ENCODE measurements at regions not wholly inside any gene's neighbourhood (a gene's known extent, or its start where the extent isn't known, plus 50 kb on each side); places are given as distances from the start of the nearest gene placed in this dataset.

GRCh38 chr18:39491408-39491807 is 1925.8 kb upstream of the CELF4 start:
- no peaks in the 10 kb centered on the region for H3K27me3 Mint-ChIP-seq (ENCODE audit: low read depth)
- DNase-seq (no peak), ATAC-seq (no peak)
- ChIA-PET POLR2A (no interaction called here), CTCF (no interaction called here)
- H3K27ac Mint-ChIP-seq: no peak overlapping the region
- H3K36me3 Mint-ChIP-seq (ENCODE audit: low read depth): no peaks in the 10 kb centered on the region
- no peak overlapping the region for H3K4me3 Mint-ChIP-seq
- no peaks in the 10 kb centered on the region for H3K4me1 Mint-ChIP-seq (ENCODE audit: low read depth)
- H3K9me3 Mint-ChIP-seq (ENCODE audit: insufficient read depth): no peaks in the 10 kb centered on the region

- ChIA-PET POLR2A (no interaction called here), CTCF (no interaction called here)
- Mint-ChIP-seq H3K9me3 (ENCODE audit: insufficient read depth) (no peaks in the 10 kb centered on the region), H3K27ac (no peak overlapping the region), H3K27me3 (ENCODE audit: low read depth) (no peaks in the 10 kb centered on the region), H3K36me3 (ENCODE audit: low read depth) (no peaks in the 10 kb centered on the region), H3K4me1 (ENCODE audit: low read depth) (no peaks in the 10 kb centered on the region), H3K4me3 (no peak overlapping the region)
- DNase-seq (no peak), ATAC-seq (no peak)
Measured at GRCh38 chr18:39489431-39489830, 1923.8 kb upstream of the CELF4 start.

GRCh38 chr18:39487932-39488331 is 1922.3 kb upstream of the CELF4 start:
- CTCF ChIA-PET: no interaction called here
- H3K4me1 Mint-ChIP-seq (ENCODE audit: low read depth): no peaks in the 10 kb centered on the region

GRCh38 chr18:39486268-39486667 is 1920.7 kb upstream of the CELF4 start:
- no peaks in the 10 kb centered on the region for H3K27me3 Mint-ChIP-seq (ENCODE audit: low read depth)
- POLR2A ChIA-PET: no interaction called here
- ATAC-seq (no peak), DNase-seq (no peak)
- no peak overlapping the region for H3K4me3 Mint-ChIP-seq
- H3K36me3 Mint-ChIP-seq (ENCODE audit: low read depth): no peaks in the 10 kb centered on the region
- peaks cover 3% of the 10 kb centered on the region for H3K9me3 Mint-ChIP-seq (ENCODE audit: insufficient read depth)
- H3K27ac Mint-ChIP-seq: no peak overlapping the region
- CTCF ChIA-PET: no interaction called here
- H3K4me1 Mint-ChIP-seq (ENCODE audit: low read depth): no peaks in the 10 kb centered on the region

More at GRCh38 chr18:39487932-39488331, 1922.3 kb upstream of the CELF4 start:
- Mint-ChIP-seq H3K27ac (no peak overlapping the region), H3K4me3 (no peak overlapping the region), H3K9me3 (ENCODE audit: insufficient read depth) (no peaks in the 10 kb centered on the region), H3K36me3 (ENCODE audit: low read depth) (no peaks in the 10 kb centered on the region), H3K27me3 (ENCODE audit: low read depth) (no peaks in the 10 kb centered on the region)
- POLR2A ChIA-PET: no interaction called here
- DNase-seq: no peak
- no peak for ATAC-seq

- DNase-seq (no peak), ATAC-seq (no peak)
- no peak overlapping the region for H3K27ac Mint-ChIP-seq
- no peaks in the 10 kb centered on the region for H3K27me3 Mint-ChIP-seq (ENCODE audit: low read depth)
- no peak overlapping the region for H3K4me3 Mint-ChIP-seq
- POLR2A ChIA-PET: no interaction called here
- H3K9me3 Mint-ChIP-seq (ENCODE audit: insufficient read depth): peaks cover 3% of the 10 kb centered on the region
- CTCF ChIA-PET: no interaction called here
- no peaks in the 10 kb centered on the region for H3K36me3 Mint-ChIP-seq (ENCODE audit: low read depth)
- no peaks in the 10 kb centered on the region for H3K4me1 Mint-ChIP-seq (ENCODE audit: low read depth)
Measured at GRCh38 chr18:39485696-39486095, 1920.1 kb upstream of the CELF4 start.

GRCh38 chr18:39481281-39481680 is 1915.7 kb upstream of the CELF4 start:
- ChIA-PET CTCF (no interaction called here), POLR2A (no interaction called here)
- Mint-ChIP-seq H3K9me3 (ENCODE audit: insufficient read depth) (peaks cover 3% of the 10 kb centered on the region), H3K4me1 (ENCODE audit: low read depth) (no peaks in the 10 kb centered on the region), H3K4me3 (no peak overlapping the region), H3K27ac (no peak overlapping the region), H3K36me3 (ENCODE audit: low read depth) (no peaks in the 10 kb centered on the region), H3K27me3 (ENCODE audit: low read depth) (no peaks in the 10 kb centered on the region)
- DNase-seq (no peak), ATAC-seq (no peak)

- no peaks in the 10 kb centered on the region for H3K36me3 Mint-ChIP-seq (ENCODE audit: low read depth)
- no peak overlapping the region for H3K27ac Mint-ChIP-seq
- ChIA-PET CTCF (no interaction called here), POLR2A (no interaction called here)
- H3K4me1 Mint-ChIP-seq (ENCODE audit: low read depth): no peaks in the 10 kb centered on the region
- H3K27me3 Mint-ChIP-seq (ENCODE audit: low read depth): no peaks in the 10 kb centered on the region
- H3K4me3 Mint-ChIP-seq: no peak overlapping the region
- H3K9me3 Mint-ChIP-seq (ENCODE audit: insufficient read depth): peaks cover 3% of the 10 kb centered on the region
- DNase-seq: no peak
- no peak for ATAC-seq
Measured at GRCh38 chr18:39480494-39481195, 1915.0 kb upstream of the CELF4 start.

- H3K4me3 Mint-ChIP-seq: no peak overlapping the region
- H3K4me1 Mint-ChIP-seq (ENCODE audit: low read depth): no peaks in the 10 kb centered on the region
- H3K27ac Mint-ChIP-seq: no peak overlapping the region
- no peaks in the 10 kb centered on the region for H3K36me3 Mint-ChIP-seq (ENCODE audit: low read depth)
- DNase-seq (no peak), ATAC-seq (no peak)
- no peaks in the 10 kb centered on the region for H3K27me3 Mint-ChIP-seq (ENCODE audit: low read depth)
- ChIA-PET CTCF (no interaction called here), POLR2A (no interaction called here)
- no peaks in the 10 kb centered on the region for H3K9me3 Mint-ChIP-seq (ENCODE audit: insufficient read depth)
Measured at GRCh38 chr18:39464006-39464405, 1898.4 kb upstream of the CELF4 start.

GRCh38 chr18:39462436-39462835 is 1896.8 kb upstream of the CELF4 start:
- no peak for DNase-seq
- H3K36me3 Mint-ChIP-seq (ENCODE audit: low read depth): no peaks in the 10 kb centered on the region
- ChIA-PET POLR2A (no interaction called here), CTCF (no interaction called here)
- ATAC-seq: no peak
- no peak overlapping the region for H3K27ac Mint-ChIP-seq
- H3K4me3 Mint-ChIP-seq: no peak overlapping the region
- H3K4me1 Mint-ChIP-seq (ENCODE audit: low read depth): no peaks in the 10 kb centered on the region
- no peaks in the 10 kb centered on the region for H3K9me3 Mint-ChIP-seq (ENCODE audit: insufficient read depth)
- H3K27me3 Mint-ChIP-seq (ENCODE audit: low read depth): no peaks in the 10 kb centered on the region

- no peaks in the 10 kb centered on the region for H3K27me3 Mint-ChIP-seq (ENCODE audit: low read depth)
- no peak overlapping the region for H3K27ac Mint-ChIP-seq
- ChIA-PET CTCF (no interaction called here), POLR2A (no interaction called here)
- H3K36me3 Mint-ChIP-seq (ENCODE audit: low read depth): no peaks in the 10 kb centered on the region
- DNase-seq (no peak), ATAC-seq (no peak)
- H3K4me3 Mint-ChIP-seq: no peak overlapping the region
- H3K4me1 Mint-ChIP-seq (ENCODE audit: low read depth): no peaks in the 10 kb centered on the region
- H3K9me3 Mint-ChIP-seq (ENCODE audit: insufficient read depth): no peaks in the 10 kb centered on the region
Measured at GRCh38 chr18:39460136-39460535, 1894.5 kb upstream of the CELF4 start.

GRCh38 chr18:39455285-39455684 is 1889.7 kb upstream of the CELF4 start:
- Mint-ChIP-seq H3K27me3 (ENCODE audit: low read depth) (no peaks in the 10 kb centered on the region), H3K4me3 (no peak overlapping the region), H3K9me3 (ENCODE audit: insufficient read depth) (peaks cover 5% of the 10 kb centered on the region), H3K4me1 (ENCODE audit: low read depth) (peaks cover 2% of the 10 kb centered on the region), H3K27ac (no peak overlapping the region), H3K36me3 (ENCODE audit: low read depth) (no peaks in the 10 kb centered on the region)
- DNase-seq: no peak
- POLR2A ChIA-PET: no interaction called here
- no peak for ATAC-seq
- CTCF ChIA-PET: no interaction called here

GRCh38 chr18:39454866-39455265 is 1889.3 kb upstream of the CELF4 start:
- ChIA-PET CTCF (no interaction called here), POLR2A (no interaction called here)
- peaks cover 2% of the 10 kb centered on the region for H3K4me1 Mint-ChIP-seq (ENCODE audit: low read depth)

GRCh38 chr18:39453882-39454281 is 1888.3 kb upstream of the CELF4 start:
- ChIA-PET POLR2A (no interaction called here), CTCF (no interaction called here)
- Mint-ChIP-seq H3K27me3 (ENCODE audit: low read depth) (no peaks in the 10 kb centered on the region), H3K4me3 (no peak overlapping the region), H3K36me3 (ENCODE audit: low read depth) (no peaks in the 10 kb centered on the region), H3K4me1 (ENCODE audit: low read depth) (peaks cover 2% of the 10 kb centered on the region), H3K9me3 (ENCODE audit: insufficient read depth) (peaks cover 5% of the 10 kb centered on the region), H3K27ac (no peak overlapping the region)
- no peak for DNase-seq
- ATAC-seq: no peak

More at GRCh38 chr18:39454866-39455265, 1889.3 kb upstream of the CELF4 start:
- Mint-ChIP-seq H3K27me3 (ENCODE audit: low read depth) (no peaks in the 10 kb centered on the region), H3K9me3 (ENCODE audit: insufficient read depth) (peaks cover 5% of the 10 kb centered on the region), H3K4me3 (no peak overlapping the region), H3K36me3 (ENCODE audit: low read depth) (no peaks in the 10 kb centered on the region), H3K27ac (no peak overlapping the region)
- ATAC-seq: no peak
- DNase-seq: no peak
